Osteocyte (in vitro differentiated cells): ENCODE measurements at regions not wholly inside any gene's neighbourhood (a gene's known extent, or its start where the extent isn't known, plus 50 kb on each side); places are given as distances from the start of the nearest gene placed in this dataset.

Experiments
- DNase-seq: peaks from one replicate; pipeline ENCODE4 v3.0.0; 2021; ENCODE audit warnings: mixed read lengths; ENCODE audit not compliant: unreplicated experiment; ENCODE audit errors: extremely low spot score
- H3K27ac Mint-ChIP-seq: one replicate; pipeline ENCODE4 v1.8.0; 2021; ENCODE audit warnings: mild to moderate bottlenecking, mixed read lengths; ENCODE audit not compliant: unreplicated experiment
- H3K27me3 Mint-ChIP-seq: one replicate; pipeline ENCODE4 v1.8.0; 2021; ENCODE audit warnings: mixed read lengths; ENCODE audit not compliant: unreplicated experiment
- H3K36me3 Mint-ChIP-seq: one replicate; pipeline ENCODE4 v1.8.0; 2021; ENCODE audit warnings: mixed read lengths; ENCODE audit not compliant: unreplicated experiment
- H3K4me1 Mint-ChIP-seq: one replicate; pipeline ENCODE4 v1.8.0; 2021; ENCODE audit warnings: mixed read lengths; ENCODE audit not compliant: unreplicated experiment
- H3K4me3 Mint-ChIP-seq: one replicate; pipeline ENCODE4 v1.8.0; 2021; ENCODE audit warnings: mild to moderate bottlenecking, moderate library complexity, mixed read lengths; ENCODE audit not compliant: unreplicated experiment
- H3K9me3 Mint-ChIP-seq: one replicate; pipeline ENCODE4 v1.8.0; 2021; ENCODE audit warnings: mixed read lengths; ENCODE audit not compliant: unreplicated experiment
- CTCF ChIP-seq: fragments of 200-600 bp; sonication (generic); IDR thresholded peaks from 2 replicates; pipeline ENCODE4 v1.5.0; 2021; ENCODE audit warnings: antibody characterized with exemption, mild to moderate bottlenecking, moderate library complexity

- no peaks in the 10 kb centered on the region for H3K4me1 Mint-ChIP-seq
- DNase-seq, result no peak
- no peaks in the 10 kb centered on the region for H3K36me3 Mint-ChIP-seq
- peaks cover 6% of the 10 kb centered on the region for H3K9me3 Mint-ChIP-seq
- H3K27me3 Mint-ChIP-seq, result no peaks in the 10 kb centered on the region
- no peak for TF ChIP-seq CTCF
- H3K27ac Mint-ChIP-seq, result no peak overlapping the region
- H3K4me3 Mint-ChIP-seq, result no peak overlapping the region
These were observed 182.1 kb upstream of the SMIM31 start for GRCh38 chr4:164571593-164572390.

- Mint-ChIP-seq H3K27ac (no peak overlapping the region), H3K36me3 (no peaks in the 10 kb centered on the region), H3K9me3 (peaks cover 6% of the 10 kb centered on the region), H3K4me3 (no peak overlapping the region), H3K4me1 (no peaks in the 10 kb centered on the region), H3K27me3 (no peaks in the 10 kb centered on the region)
- no peak for TF ChIP-seq CTCF
- DNase-seq, result no peak
These were observed 181.1 kb upstream of the SMIM31 start for GRCh38 chr4:164572877-164573279.

DNA sequence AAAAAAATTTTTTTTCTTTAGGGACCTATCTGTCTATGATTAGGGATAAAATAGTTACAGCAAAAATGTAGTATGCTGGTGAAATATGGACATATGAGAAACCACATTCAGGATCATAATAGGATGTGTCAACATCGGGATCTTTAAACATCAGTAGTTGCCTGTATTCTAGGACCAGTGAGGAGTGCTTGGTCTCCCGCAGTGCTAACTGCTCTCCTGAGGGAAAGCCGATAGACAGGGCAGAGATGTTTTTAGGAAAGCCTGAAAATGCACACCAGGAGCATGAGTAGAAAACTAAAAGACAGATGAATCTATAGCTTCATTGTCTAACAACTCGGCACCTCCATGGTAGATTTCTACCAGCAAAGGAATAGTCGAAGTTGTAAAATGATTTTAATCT, 178.1 kb upstream of the SMIM31 start:
- Mint-ChIP-seq H3K27me3 (no peaks in the 10 kb centered on the region), H3K4me3 (no peak overlapping the region), H3K27ac (no peak overlapping the region), H3K9me3 (peaks cover 12% of the 10 kb centered on the region), H3K4me1 (no peaks in the 10 kb centered on the region), H3K36me3 (no peaks in the 10 kb centered on the region)
- no peak for DNase-seq
- no peak for TF ChIP-seq CTCF

- Mint-ChIP-seq H3K36me3 (no peaks in the 10 kb centered on the region), H3K9me3 (peaks cover 14% of the 10 kb centered on the region), H3K4me1 (no peaks in the 10 kb centered on the region), H3K27me3 (peaks cover 2% of the 10 kb centered on the region), H3K4me3 (no peak overlapping the region), H3K27ac (no peak overlapping the region)
- no peak for TF ChIP-seq CTCF
- no peak for DNase-seq
These were observed 174.5 kb upstream of the SMIM31 start for GRCh38 chr4:164579270-164579942.

GRCh38 chr4:164591666-164592065, 162.3 kb upstream of the SMIM31 start:
- H3K4me3 Mint-ChIP-seq, result no peak overlapping the region
- no peaks in the 10 kb centered on the region for H3K36me3 Mint-ChIP-seq
- H3K9me3 Mint-ChIP-seq, result peaks cover 8% of the 10 kb centered on the region
- peaks cover 16% of the 10 kb centered on the region for H3K27me3 Mint-ChIP-seq
- TF ChIP-seq CTCF, result no peak
- H3K4me1 Mint-ChIP-seq, result no peaks in the 10 kb centered on the region
- DNase-seq, result no peak
- no peak overlapping the region for H3K27ac Mint-ChIP-seq
